Heart left ventricle (tissue), 16 donors: ENCODE measurements at regions not wholly inside any gene's neighbourhood (a gene's known extent, or its start where the extent isn't known, plus 50 kb on each side); places are given as distances from the start of the nearest gene placed in this dataset.

Source experiments
- ATAC-seq, 4 donors: fragments of 200-7000 bp; cut with Tn5 transposase; one replicate each; pipeline ENCODE4 v1.9.1; 2020 to 2022; ENCODE audit warnings: moderate library complexity in 4 of 4, mild to moderate bottlenecking in 3 of 4, moderate number of reproducible peaks in 1 of 4
- DNase-seq, 5 donors: peaks; one replicate each; pipeline ENCODE4 v3.0.0-alpha.2; 2020
- H3K27ac ChIP-seq, 12 donors: fragments of 200-600 bp; sonication (generic) in 4 of 12; one replicate each; pipeline versions ENCODE4 v1.5.0 to v1.8.0; 2016 to 2022; ENCODE audit warnings: mild to moderate bottlenecking in 2 of 12
- H3K27me3 ChIP-seq, 9 donors: fragments of 200-600 bp; sonication (generic) in 2 of 9; one replicate each; pipeline versions ENCODE4 v1.5.1 to v1.8.0; 2016 to 2022; ENCODE audit warnings: mild to moderate bottlenecking in 3 of 9
- H3K36me3 ChIP-seq, 9 donors: fragments of 200-600 bp; sonication (generic) in 2 of 9; one replicate each; pipeline versions ENCODE4 v1.5.0 to v1.8.0; 2018 to 2022; ENCODE audit warnings: mild to moderate bottlenecking in 2 of 9
- H3K4me1 ChIP-seq, 12 donors: fragments of 200-600 bp; sonication (generic) in 4 of 12; one replicate each; pipeline versions ENCODE4 v1.5.0 to v1.8.0; 2016 to 2022; ENCODE audit warnings: mild to moderate bottlenecking in 3 of 12
- H3K4me3 ChIP-seq, 12 donors: fragments of 200-600 bp; sonication (generic) in 4 of 12; one replicate each; pipeline versions ENCODE4 v1.5.0 to v1.8.0; 2017 to 2022; ENCODE audit warnings: mild to moderate bottlenecking in 9 of 12, moderate library complexity in 4 of 12
- H3K9me3 ChIP-seq, 12 donors: fragments of 200-600 bp; sonication (generic) in 4 of 12; one replicate each; pipeline versions ENCODE4 v1.5.0 to v1.8.0; 2016 to 2022; ENCODE audit warnings: mild to moderate bottlenecking in 1 of 12
- CTCF ChIP-seq, 12 donors: fragments of 200-600 bp; sonication (generic) in 4 of 12; IDR thresholded peaks; one replicate each; pipeline versions ENCODE4 v1.5.0 to v1.8.0; 2018 to 2022; ENCODE audit warnings: antibody characterized with exemption in 12 of 12, mild to moderate bottlenecking in 5 of 12
- POLR2A ChIP-seq, 2 donors: fragments of 450-650 bp; IDR thresholded peaks; one replicate each; pipeline ENCODE4 v1.6.1; 2017; ENCODE audit warnings: antibody characterized with exemption in 2 of 2, mild to moderate bottlenecking in 2 of 2, moderate library complexity in 2 of 2
- WGBS, 4 donors: extraction: QIAGEN DNeasy Blood & Tissue Kit in 2 of 4; methylation state at CpG; one replicate each; pipeline versions ENCODE4 v1.1.5 to v1.1.7; 2013 to 2018; 5-methylcytosine and 5-hydroxymethylcytosine counted together
- intact Hi-C, 10 donors: fragments of 100-400 bp; cut with DNase I; formaldehyde crosslinking; loops; one replicate each; pipeline versions ENCODE4 v1.11.1 to v1.14.2; 2022
- donor health status: ischemic (EF 13 %, LVEDD 7.1; RV severe dilation, severe dysfunction).
- donor health status: healthy with polysubstance abuse.
- donor health status: DM: no; HTN: yes; CAD: no.
- donor health status: DM: no; HTN: no; CAD: no.
- donor health status: ischemic (EF 25% LVEDD 6.9; RV normal size, moderate dysfunction).
- donor health status: ischemic (EF 25% LVEDD 5.7; RV mildly dilated, moderate dysfunction).
- donor health status: healthy.
- donor health status: DM: yes; HTN: yes; CAD: no.
- donor health status: ischemic (EF 35%, LVEDD 5.7; RV mildly dilated, moderate dysfunction).
- donor health status: nonischemic (EF 11% LVEDD 7.7; RV severe dilation, severe dysfunction).
- donor health status: DM: yes; HTN: yes; CAD: no.
- donor health status: PGD.
- donor health status: ischemic (EF 29% LVEDD 5.4; RV normal size, mild dysfunction).
- donor health status: nonischemic (EF 23%, LVEDD 6.1; RV moderate dilation, normal function).

DNA sequence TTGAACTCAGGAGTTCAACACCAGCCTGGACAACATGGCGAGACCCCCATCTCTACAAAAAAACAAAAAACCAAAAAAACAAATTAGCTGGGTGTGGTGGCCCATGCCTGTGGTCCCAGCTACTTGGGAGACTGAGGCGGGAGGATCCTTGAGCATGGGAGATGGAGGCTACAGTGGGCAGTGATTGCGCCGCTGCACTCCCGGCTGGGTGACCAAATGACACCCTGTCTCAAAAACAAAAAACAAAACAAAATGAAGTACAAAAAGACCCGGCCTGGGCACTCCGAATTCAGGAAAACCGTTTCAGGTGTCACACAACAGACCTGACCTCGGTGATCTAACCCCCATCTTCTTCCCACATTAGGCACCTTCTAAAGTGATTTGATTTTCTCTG lies 65.5 kb downstream of the INSIG1 start:
- WGBS, 4 donors: 92 to 93% (median 92%) methylated on average over 9 of the region's 9 CpGs
- Histone ChIP-seq H3K36me3 (no peaks in the 10 kb centered on the region), H3K27me3 (peaks cover 17 to 75% (median 36%) of the 10 kb centered on the region in 9 donors), H3K27ac (no peak overlapping the region), H3K4me3 (no peak overlapping the region), H3K9me3 (no peaks in the 10 kb centered on the region), H3K4me1 (peaks cover 0 to 8% (median 0%) of the 10 kb centered on the region in 12 donors)
- intact Hi-C loops: no loop called here
- TF ChIP-seq CTCF (IDR thresholded peaks at IDR 0.05) (no peak), POLR2A (IDR thresholded peaks at IDR 0.05) (no peak)
- no peak for ATAC-seq
- no peak for DNase-seq

DNA sequence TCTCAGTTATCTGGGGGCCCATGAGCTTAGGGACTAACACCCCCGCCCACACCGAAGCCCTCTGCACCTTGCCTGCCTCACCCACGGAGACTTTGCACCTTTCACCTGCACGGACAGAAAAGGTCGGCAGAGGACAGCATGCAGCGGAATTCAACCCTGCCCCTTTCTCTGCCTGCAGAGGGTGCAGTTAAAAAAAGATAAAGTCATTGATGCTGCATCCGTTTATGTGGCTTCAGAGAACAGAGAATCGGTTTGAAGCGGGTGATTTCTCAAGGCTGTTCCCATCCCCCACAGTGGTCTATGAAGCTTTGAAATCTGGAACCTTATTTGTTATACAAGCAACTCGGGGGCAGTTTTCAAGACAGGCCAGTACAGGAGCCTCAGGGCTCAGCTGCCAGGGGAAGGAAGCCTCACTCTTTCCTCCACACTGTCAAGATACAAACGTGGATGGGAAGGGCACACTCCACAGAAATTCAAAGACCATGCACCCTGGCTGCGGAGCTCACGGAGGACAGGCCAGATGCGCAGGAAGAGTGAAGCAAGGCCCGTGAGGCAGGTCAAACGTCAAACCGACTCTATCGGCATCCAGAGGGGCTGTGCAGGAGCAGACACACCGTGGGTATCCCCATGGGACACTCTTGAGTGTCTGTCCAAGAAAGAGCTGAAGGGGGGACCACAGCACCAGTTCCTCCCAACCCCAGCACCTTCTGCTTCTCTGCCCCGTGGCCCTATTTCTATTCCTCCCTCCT lies 66.3 kb downstream of the INSIG1 start:
- ATAC-seq: no peak
- no peak overlapping the region for H3K4me3 ChIP-seq
- no peak for TF ChIP-seq CTCF (IDR thresholded peaks at IDR 0.05)
- TF ChIP-seq POLR2A (IDR thresholded peaks at IDR 0.05): no peak
- intact Hi-C loops: no loop called here
- peaks cover 13 to 69% (median 29%) of the 10 kb centered on the region in 9 donors for H3K27me3 ChIP-seq
- no peak overlapping the region for H3K27ac ChIP-seq
- H3K4me1 ChIP-seq: peaks cover 0 to 4% (median 0%) of the 10 kb centered on the region in 12 donors
- no peak for DNase-seq
- no peaks in the 10 kb centered on the region for H3K36me3 ChIP-seq
- WGBS, 4 donors: 46 to 52% (median 49%) methylated on average over 19 to 20 of the region's 20 CpGs
- no peaks in the 10 kb centered on the region for H3K9me3 ChIP-seq

DNA sequence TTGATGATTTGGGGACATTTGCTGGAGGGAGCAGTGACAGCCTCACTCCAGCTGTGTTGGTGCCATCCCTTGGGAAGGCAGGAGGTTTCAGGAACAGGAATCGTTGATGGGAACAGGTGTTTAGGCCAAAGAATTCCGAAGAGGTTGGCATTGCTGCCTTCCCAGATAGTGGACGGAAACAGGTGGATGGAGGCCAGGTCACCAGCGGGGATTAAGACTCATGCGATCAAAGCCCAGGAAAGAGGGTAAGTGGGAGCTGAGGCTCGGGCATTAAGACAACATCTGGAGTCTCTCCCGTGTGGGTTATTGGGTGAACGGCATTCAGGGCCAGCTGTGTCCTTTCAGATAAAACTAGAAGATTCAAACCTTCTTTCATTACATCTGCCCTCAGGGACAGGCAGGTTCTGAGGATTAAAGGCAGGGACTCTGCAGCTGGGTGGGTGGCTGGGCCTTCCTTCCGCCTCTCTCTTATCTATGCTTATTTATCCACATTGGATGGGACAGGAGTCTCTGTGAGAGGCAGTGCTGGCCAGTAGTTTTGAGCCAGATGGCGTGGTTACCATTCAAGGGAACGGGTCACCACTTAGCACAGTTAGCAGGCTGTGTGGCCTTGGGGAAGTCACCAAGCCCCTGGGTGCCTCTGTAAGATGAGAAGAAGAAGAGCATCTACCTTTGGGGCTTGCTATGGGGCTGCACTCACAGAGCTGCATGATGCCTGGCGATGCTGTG lies 67.6 kb downstream of the INSIG1 start:
- no peak for DNase-seq
- Histone ChIP-seq H3K4me1 (peaks cover 0 to 4% (median 0%) of the 10 kb centered on the region in 12 donors), H3K9me3 (no peaks in the 10 kb centered on the region), H3K27ac (no peak overlapping the region), H3K4me3 (no peak overlapping the region), H3K27me3 (peaks cover 9 to 69% (median 36%) of the 10 kb centered on the region in 9 donors), H3K36me3 (no peaks in the 10 kb centered on the region)
- intact Hi-C loops: no loop called here
- TF ChIP-seq POLR2A (IDR thresholded peaks at IDR 0.05) (no peak), CTCF (IDR thresholded peaks at IDR 0.05) (no peak)
- no peak for ATAC-seq
- WGBS, 4 donors: 57 to 67% (median 64%) methylated on average over 12 of the region's 12 CpGs

GRCh38 chr7:155368894-155369600 lies 71.4 kb downstream of the INSIG1 start:
- no peaks in the 10 kb centered on the region for H3K36me3 ChIP-seq
- DNase-seq (no peak), ATAC-seq (no peak)
- TF ChIP-seq POLR2A (IDR thresholded peaks at IDR 0.05): no peak
- TF ChIP-seq CTCF (IDR thresholded peaks at IDR 0.05): no peak
- no peaks in the 10 kb centered on the region for H3K9me3 ChIP-seq
- H3K4me1 ChIP-seq: peaks cover 0 to 28% (median 19%) of the 10 kb centered on the region in 12 donors
- intact Hi-C loops: no loop called here
- H3K27ac ChIP-seq: no peak overlapping the region
- 68 to 78% (median 73%) methylated on average over 7 of the region's 7 CpGs for WGBS, 4 donors
- peaks cover 33 to 69% (median 56%) of the 10 kb centered on the region in 9 donors for H3K27me3 ChIP-seq
- H3K4me3 ChIP-seq: no peak overlapping the region
